ENCODE measurements at regions not wholly inside any gene's neighbourhood (a gene's known extent, or its start where the extent isn't known, plus 50 kb on each side); places are given as distances from the start of the nearest gene placed in this dataset.

DNA sequence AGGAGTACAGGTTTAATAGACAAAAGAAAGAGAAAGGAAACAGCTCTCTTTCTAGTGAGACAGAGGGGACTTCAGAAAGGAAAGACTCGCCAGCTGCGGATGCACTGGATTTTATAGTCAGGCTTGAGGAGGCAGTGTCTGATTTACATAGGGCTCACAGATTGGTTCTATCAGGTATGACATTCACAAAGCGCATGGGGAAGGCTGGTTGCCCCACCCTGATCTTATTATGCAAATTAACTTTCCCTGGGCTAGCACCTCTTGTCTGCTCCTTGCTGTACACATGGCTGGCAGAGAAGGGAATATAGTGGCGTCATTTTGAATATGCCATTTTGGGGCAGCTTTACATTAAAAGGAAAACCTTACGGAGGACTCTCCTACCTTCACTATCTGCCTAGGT, 938.4 kb upstream of the SEMA6D start:
- no peak for TF ChIP-seq EZH2 (IDR thresholded peaks at IDR 0.05; ENCODE audit: borderline replicate concordance, insufficient read depth, low read depth, low read length, poor library complexity, severe bottlenecking)
- TF ChIP-seq, protein P1, sequence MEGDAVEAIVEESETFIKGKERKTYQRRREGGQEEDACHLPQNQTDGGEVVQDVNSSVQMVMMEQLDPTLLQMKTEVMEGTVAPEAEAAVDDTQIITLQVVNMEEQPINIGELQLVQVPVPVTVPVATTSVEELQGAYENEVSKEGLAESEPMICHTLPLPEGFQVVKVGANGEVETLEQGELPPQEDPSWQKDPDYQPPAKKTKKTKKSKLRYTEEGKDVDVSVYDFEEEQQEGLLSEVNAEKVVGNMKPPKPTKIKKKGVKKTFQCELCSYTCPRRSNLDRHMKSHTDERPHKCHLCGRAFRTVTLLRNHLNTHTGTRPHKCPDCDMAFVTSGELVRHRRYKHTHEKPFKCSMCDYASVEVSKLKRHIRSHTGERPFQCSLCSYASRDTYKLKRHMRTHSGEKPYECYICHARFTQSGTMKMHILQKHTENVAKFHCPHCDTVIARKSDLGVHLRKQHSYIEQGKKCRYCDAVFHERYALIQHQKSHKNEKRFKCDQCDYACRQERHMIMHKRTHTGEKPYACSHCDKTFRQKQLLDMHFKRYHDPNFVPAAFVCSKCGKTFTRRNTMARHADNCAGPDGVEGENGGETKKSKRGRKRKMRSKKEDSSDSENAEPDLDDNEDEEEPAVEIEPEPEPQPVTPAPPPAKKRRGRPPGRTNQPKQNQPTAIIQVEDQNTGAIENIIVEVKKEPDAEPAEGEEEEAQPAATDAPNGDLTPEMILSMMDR (IDR thresholded peaks at IDR 0.05), result no peak

Data from B cell (primary cell).